GM21526 (cell line): ENCODE measurements at regions not wholly inside any gene's neighbourhood (a gene's known extent, or its start where the extent isn't known, plus 50 kb on each side); places are given as distances from the start of the nearest gene placed in this dataset.

Experiments
- ATAC-seq: cut with Tn5 transposase; IDR thresholded peaks from one replicate; pipeline ENCODE4 v1.9.1; 2021; ENCODE audit warnings: moderate library complexity; ENCODE audit not compliant: unreplicated experiment, low FRiP score

GRCh38 chr15:69727121-69727924 is 274.7 kb downstream of the RPLP1 start:
- ATAC-seq = no peak

- ATAC-seq = no peak
Measured at GRCh38 chr15:69729167-69729748, 276.6 kb downstream of the RPLP1 start.

- no peak for ATAC-seq
Measured at GRCh38 chr15:69730281-69731080, 277.9 kb downstream of the RPLP1 start.

GRCh38 chr15:69731081-69731330 is 278.4 kb downstream of the RPLP1 start:
- no peak for ATAC-seq

- no peak for ATAC-seq
Measured at GRCh38 chr15:69731581-69731980, 279.0 kb downstream of the RPLP1 start.

GRCh38 chr15:69732133-69732532 is 279.5 kb downstream of the RPLP1 start:
- no peak for ATAC-seq

GRCh38 chr15:69734699-69735098 is 282.1 kb downstream of the RPLP1 start:
- no peak for ATAC-seq

- no peak for ATAC-seq
Measured at GRCh38 chr15:69735121-69735520, 282.5 kb downstream of the RPLP1 start.

GRCh38 chr15:69736161-69736560 is 283.5 kb downstream of the RPLP1 start:
- no peak for ATAC-seq

- no peak for ATAC-seq
Measured at GRCh38 chr15:69737916-69738315, 285.3 kb downstream of the RPLP1 start.

- ATAC-seq = no peak
Measured at GRCh38 chr15:69740684-69741083, 288.1 kb downstream of the RPLP1 start.

GRCh38 chr15:69742361-69742760 is 289.7 kb downstream of the RPLP1 start:
- ATAC-seq = no peak

GRCh38 chr15:69743091-69743490 is 290.5 kb downstream of the RPLP1 start:
- ATAC-seq = no peak

GRCh38 chr15:69744391-69745162 is 292.0 kb downstream of the RPLP1 start:
- ATAC-seq = no peak

GRCh38 chr15:69747193-69747592 is 294.6 kb downstream of the RPLP1 start:
- ATAC-seq = no peak

- ATAC-seq = no peak
Measured at GRCh38 chr15:69748131-69748530, 295.5 kb downstream of the RPLP1 start.

- no peak for ATAC-seq
Measured at GRCh38 chr15:69748576-69749185, 296.1 kb downstream of the RPLP1 start.

- ATAC-seq = no peak
Measured at GRCh38 chr15:69749274-69749673, 296.7 kb downstream of the RPLP1 start.

- ATAC-seq = no peak
Measured at GRCh38 chr15:69749797-69750196, 297.2 kb downstream of the RPLP1 start.

GRCh38 chr15:69750253-69750652 is 297.6 kb downstream of the RPLP1 start:
- no peak for ATAC-seq

- no peak for ATAC-seq
Measured at GRCh38 chr15:69751147-69751546, 298.5 kb downstream of the RPLP1 start.
